HepG2 (cell line): ENCODE measurements at regions not wholly inside any gene's neighbourhood (a gene's known extent, or its start where the extent isn't known, plus 50 kb on each side); places are given as distances from the start of the nearest gene placed in this dataset.

Source experiments
- ATAC-seq: fragments of 200-7000 bp; cut with Tn5 transposase; 3 replicates; pipeline ENCODE4 v1.9.1; 2020; ENCODE audit warnings: mild to moderate bottlenecking, moderate library complexity
- BruUV-seq: library from RNA; stranded (reverse); fragments of 400-500 nt; replicated peaks from 2 replicates; lab custom pipeline; 2021; lab: Mats Ljungman, UMichigan
- CTCF ChIA-PET: fragments of 300-600 bp; formaldehyde crosslinking; extraction: SDS; loops from one replicate; lab custom pipeline; 2021; ENCODE audit warnings: low total read pairs, inconsistent platforms, low intra/inter-chr PET ratio; lab: Yijun Ruan, JAX
- POLR2A ChIA-PET: fragments of 350-600 bp; sonication (Branson Sonifier 250); formaldehyde crosslinking; loops from one replicate; lab custom pipeline; 2020; ENCODE audit warnings: antibody characterized with exemption, inconsistent platforms; lab: Yijun Ruan, JAX
- DNase-seq: peaks from one replicate; pipeline ENCODE4 v3.0.0-alpha.2; 2015; ENCODE audit warnings: low spot score
- FAIRE-seq: peaks from 3 replicates; lab custom pipeline; 2011; peaks lifted over from hg19 to GRCh38; lab: Jason Lieb, UNC
- H2AFZ ChIP-seq: one replicate; pipeline ENCODE4 v1.6.1; 2011; ENCODE audit warnings: low read length, inconsistent platforms
- H3K27ac ChIP-seq: fragments of 300-600 bp; 3 replicates; pipeline ENCODE4 v1.8.0; 2011; ENCODE audit warnings: mixed run types, mild to moderate bottlenecking, mixed read lengths, low read length, inconsistent platforms; ENCODE audit not compliant: insufficient read depth; ENCODE audit errors: extremely low read length
- H3K27me3 ChIP-seq, 2 experiments: fragments of 200-600 bp in 1 of 2; 2 replicates in 1 of 2; 3 replicates in 1 of 2; pipeline versions ENCODE4 v1.6.0 to v1.8.0; 2011; ENCODE audit warnings: low read length in 2 of 2, mild to moderate bottlenecking in 2 of 2, moderate library complexity in 2 of 2, inconsistent platforms in 1 of 2; ENCODE audit not compliant: insufficient read depth in 2 of 2, control insufficient read depth in 1 of 2
- H3K36me3 ChIP-seq, 2 experiments: fragments of 200-600 bp in 1 of 2; replicated peaks in 1 of 2; 2 replicates in 1 of 2; 3 replicates in 1 of 2; pipeline versions ENCODE4 v1.5.1 to v1.8.0; 2011; ENCODE audit warnings: low read length in 2 of 2, inconsistent platforms in 1 of 2; ENCODE audit not compliant: insufficient read depth in 2 of 2, control insufficient read depth in 1 of 2
- H3K4me1 ChIP-seq: 2 replicates; pipeline ENCODE4 v1.5.1; 2012; ENCODE audit warnings: low read length, inconsistent platforms; ENCODE audit not compliant: insufficient read depth
- H3K4me2 ChIP-seq: 2 replicates; pipeline ENCODE4 v1.6.0; 2011; ENCODE audit warnings: low read depth, low read length, inconsistent platforms
- H3K4me3 ChIP-seq, 3 experiments: fragments of 200-600 bp in 1 of 3; sonication (generic), shearing (Covaris generic) in 1 of 3; replicated peaks in 1 of 3; 2 replicates each; pipeline ENCODE4 v1.5.1; 2011 to 2016; ENCODE audit warnings: low read length in 3 of 3, inconsistent platforms in 2 of 3, low read depth in 2 of 3, mild to moderate bottlenecking in 2 of 3, control low read depth in 1 of 3, mixed read lengths in 1 of 3; ENCODE audit not compliant: insufficient read depth in 1 of 3
- H3K79me2 ChIP-seq: one replicate; pipeline ENCODE4 v1.6.1; 2011; ENCODE audit warnings: low read length, inconsistent platforms; ENCODE audit not compliant: insufficient read depth
- H3K9ac ChIP-seq: 2 replicates; pipeline ENCODE4 v1.6.0; 2011; ENCODE audit warnings: mild to moderate bottlenecking, low read depth, low read length, inconsistent platforms; ENCODE audit not compliant: insufficient read depth
- H3K9me3 ChIP-seq: 2 replicates; pipeline ENCODE4 v1.5.1; 2012; ENCODE audit warnings: mild to moderate bottlenecking, low read length
- H4K20me1 ChIP-seq: 2 replicates; pipeline ENCODE4 v1.6.0; 2011; ENCODE audit warnings: inconsistent platforms, mild to moderate bottlenecking, low read length, moderate library complexity; ENCODE audit not compliant: insufficient read depth
- HHEX ChIP-seq: IDR thresholded peaks from 2 replicates; pipeline ENCODE4 v1.6.1; 2016; ENCODE audit warnings: control low read depth
- NRL ChIP-seq: sonication (generic); formaldehyde crosslinking; IDR thresholded peaks from 2 replicates; pipeline ENCODE4 v1.5.0; 2020; ENCODE audit warnings: missing genetic modification reagents, mild to moderate bottlenecking, moderate library complexity, borderline replicate concordance
- SALL2 ChIP-seq: sonication (generic); formaldehyde crosslinking; IDR thresholded peaks from 2 replicates; pipeline ENCODE4 v1.8.1; 2023; ENCODE audit warnings: mild to moderate bottlenecking, missing genetic modification reagents, inconsistent platforms
- SMYD3 ChIP-seq: sonication (generic); formaldehyde crosslinking; IDR thresholded peaks from 2 replicates; pipeline ENCODE4 v1.8.1; 2023; ENCODE audit warnings: mild to moderate bottlenecking, missing genetic modification reagents
- ZNF235 ChIP-seq: sonication (generic); formaldehyde crosslinking; IDR thresholded peaks from 2 replicates; pipeline ENCODE4 v1.8.1; 2023; ENCODE audit warnings: mild to moderate bottlenecking, missing genetic modification reagents, borderline replicate concordance
- ZSCAN21 ChIP-seq: sonication (generic); formaldehyde crosslinking; IDR thresholded peaks from 2 replicates; pipeline ENCODE4 v1.8.0; 2022; ENCODE audit warnings: mild to moderate bottlenecking, missing genetic modification reagents, moderate library complexity, borderline replicate concordance
- WGBS: methylation state at CpG from one replicate; pipeline ENCODE4 v1.1.6; 2017; ENCODE audit warnings: low lambda C conversion rate; 5-methylcytosine and 5-hydroxymethylcytosine counted together
- in situ Hi-C: cut with HindIII; loops from 2 replicates; pipeline ENCODE4 v1.10.0; 2017; ENCODE audit warnings: low pct_unique_long_range_greater_than_20kb; ENCODE audit not compliant: extremely low pct_ligation_motif_present
- intact Hi-C: fragments of 100-400 bp; cut with micrococcal nuclease; formaldehyde crosslinking; loops from one replicate; pipeline ENCODE4 v1.10.0; 2022; ENCODE audit not compliant: unreplicated experiment
- TF ChIP-seq, protein P1 (sequence below): sonication (generic); formaldehyde crosslinking; IDR thresholded peaks from 2 replicates; pipeline ENCODE4 v1.8.0; 2023; ENCODE audit warnings: mild to moderate bottlenecking, missing genetic modification reagents
- TF ChIP-seq, protein P2 (sequence below): sonication (generic); formaldehyde crosslinking; IDR thresholded peaks from 2 replicates; pipeline ENCODE4 v1.5.0; 2020; ENCODE audit warnings: mild to moderate bottlenecking, missing genetic modification reagents
- TF ChIP-seq, protein P3 (sequence below): sonication (generic); formaldehyde crosslinking; IDR thresholded peaks from 2 replicates; pipeline ENCODE4 v1.5.1; 2020; ENCODE audit warnings: missing genetic modification reagents, mild to moderate bottlenecking, borderline replicate concordance
- TF ChIP-seq, protein P4 (sequence below): sonication (generic); formaldehyde crosslinking; IDR thresholded peaks from 2 replicates; pipeline ENCODE4 v1.5.0; 2020; ENCODE audit warnings: mild to moderate bottlenecking, missing genetic modification reagents, borderline replicate concordance
- TF ChIP-seq, protein P5 (sequence below): sonication (generic); formaldehyde crosslinking; IDR thresholded peaks from 2 replicates; pipeline ENCODE4 v1.5.0; 2020; ENCODE audit warnings: missing genetic modification reagents

DNA sequence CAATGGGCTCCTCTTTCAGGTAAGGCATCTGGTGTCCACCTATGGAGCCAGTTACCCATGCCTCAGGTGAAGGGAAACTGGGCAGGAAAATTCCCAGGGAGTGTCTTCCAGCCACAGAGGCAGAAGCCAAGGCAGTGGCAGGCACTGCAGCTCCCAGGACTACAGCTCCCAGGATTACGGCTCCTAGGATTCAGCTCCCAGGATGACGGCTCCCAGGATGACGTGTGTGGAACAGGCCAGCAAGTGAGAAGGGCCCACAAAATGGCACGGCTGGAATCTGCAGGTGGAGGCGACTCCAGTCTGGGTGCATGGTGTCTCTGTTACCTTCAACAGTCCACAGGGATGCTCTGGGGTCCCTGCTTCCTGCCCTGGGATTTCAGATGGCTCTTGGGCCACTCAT lies 92.1 kb downstream of the PTGR3 start:
- ChIA-PET CTCF (no interaction called here), POLR2A (no interaction called here)
- Histone ChIP-seq H3K27ac (no peak overlapping the region), H3K9ac (no peak overlapping the region), H3K4me2 (no peak overlapping the region), H3K4me1 (no peaks in the 10 kb centered on the region), H3K36me3 (no peaks in the 10 kb centered on the region), H3K9me3 (no peaks in the 10 kb centered on the region), H4K20me1 (no peaks in the 10 kb centered on the region), H3K27me3 (peaks cover 0 to 63% of the 10 kb centered on the region in 2 experiments; a peak in 3 of 5 replicates), H2AFZ (no peak overlapping the region), H3K4me3 (no peak overlapping the region), H3K79me2 (no peaks in the 10 kb centered on the region)
- WGBS = 0% methylated on average over 1 of the region's 5 CpGs
- intact Hi-C loops = no loop called here
- DNase-seq (no peak), FAIRE-seq (no peak), ATAC-seq (no peak; the same call in 2 of the 3 replicates)
- no TSS peak for BruUV-seq
- no peak for TF ChIP-seq SALL2
- no peak for TF ChIP-seq ZSCAN21 (CRISPR knock-in tag)
- TF ChIP-seq, protein P1, sequence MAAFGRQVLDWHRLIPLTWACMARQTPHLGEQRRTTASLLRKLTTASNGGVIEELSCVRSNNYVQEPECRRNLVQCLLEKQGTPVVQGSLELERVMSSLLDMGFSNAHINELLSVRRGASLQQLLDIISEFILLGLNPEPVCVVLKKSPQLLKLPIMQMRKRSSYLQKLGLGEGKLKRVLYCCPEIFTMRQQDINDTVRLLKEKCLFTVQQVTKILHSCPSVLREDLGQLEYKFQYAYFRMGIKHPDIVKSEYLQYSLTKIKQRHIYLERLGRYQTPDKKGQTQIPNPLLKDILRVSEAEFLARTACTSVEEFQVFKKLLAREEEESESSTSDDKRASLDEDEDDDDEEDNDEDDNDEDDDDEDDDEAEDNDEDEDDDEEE (CRISPR knock-in tag) = no peak
- TF ChIP-seq ZNF235 (CRISPR knock-in tag) = no peak
- TF ChIP-seq SMYD3 (CRISPR knock-in tag) = no peak
- TF ChIP-seq, protein P2, sequence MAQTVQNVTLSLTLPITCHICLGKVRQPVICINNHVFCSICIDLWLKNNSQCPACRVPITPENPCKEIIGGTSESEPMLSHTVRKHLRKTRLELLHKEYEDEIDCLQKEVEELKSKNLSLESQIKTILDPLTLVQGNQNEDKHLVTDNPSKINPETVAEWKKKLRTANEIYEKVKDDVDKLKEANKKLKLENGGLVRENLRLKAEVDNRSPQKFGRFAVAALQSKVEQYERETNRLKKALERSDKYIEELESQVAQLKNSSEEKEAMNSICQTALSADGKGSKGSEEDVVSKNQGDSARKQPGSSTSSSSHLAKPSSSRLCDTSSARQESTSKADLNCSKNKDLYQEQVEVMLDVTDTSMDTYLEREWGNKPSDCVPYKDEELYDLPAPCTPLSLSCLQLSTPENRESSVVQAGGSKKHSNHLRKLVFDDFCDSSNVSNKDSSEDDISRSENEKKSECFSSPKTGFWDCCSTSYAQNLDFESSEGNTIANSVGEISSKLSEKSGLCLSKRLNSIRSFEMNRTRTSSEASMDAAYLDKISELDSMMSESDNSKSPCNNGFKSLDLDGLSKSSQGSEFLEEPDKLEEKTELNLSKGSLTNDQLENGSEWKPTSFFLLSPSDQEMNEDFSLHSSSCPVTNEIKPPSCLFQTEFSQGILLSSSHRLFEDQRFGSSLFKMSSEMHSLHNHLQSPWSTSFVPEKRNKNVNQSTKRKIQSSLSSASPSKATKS (CRISPR knock-in tag) = no peak
- TF ChIP-seq, protein P3, sequence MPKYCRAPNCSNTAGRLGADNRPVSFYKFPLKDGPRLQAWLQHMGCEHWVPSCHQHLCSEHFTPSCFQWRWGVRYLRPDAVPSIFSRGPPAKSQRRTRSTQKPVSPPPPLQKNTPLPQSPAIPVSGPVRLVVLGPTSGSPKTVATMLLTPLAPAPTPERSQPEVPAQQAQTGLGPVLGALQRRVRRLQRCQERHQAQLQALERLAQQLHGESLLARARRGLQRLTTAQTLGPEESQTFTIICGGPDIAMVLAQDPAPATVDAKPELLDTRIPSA (CRISPR knock-in tag) = no peak
- no peak for TF ChIP-seq HHEX (CRISPR knock-in tag)
- no peak for TF ChIP-seq NRL (CRISPR knock-in tag)
- TF ChIP-seq, protein P4, sequence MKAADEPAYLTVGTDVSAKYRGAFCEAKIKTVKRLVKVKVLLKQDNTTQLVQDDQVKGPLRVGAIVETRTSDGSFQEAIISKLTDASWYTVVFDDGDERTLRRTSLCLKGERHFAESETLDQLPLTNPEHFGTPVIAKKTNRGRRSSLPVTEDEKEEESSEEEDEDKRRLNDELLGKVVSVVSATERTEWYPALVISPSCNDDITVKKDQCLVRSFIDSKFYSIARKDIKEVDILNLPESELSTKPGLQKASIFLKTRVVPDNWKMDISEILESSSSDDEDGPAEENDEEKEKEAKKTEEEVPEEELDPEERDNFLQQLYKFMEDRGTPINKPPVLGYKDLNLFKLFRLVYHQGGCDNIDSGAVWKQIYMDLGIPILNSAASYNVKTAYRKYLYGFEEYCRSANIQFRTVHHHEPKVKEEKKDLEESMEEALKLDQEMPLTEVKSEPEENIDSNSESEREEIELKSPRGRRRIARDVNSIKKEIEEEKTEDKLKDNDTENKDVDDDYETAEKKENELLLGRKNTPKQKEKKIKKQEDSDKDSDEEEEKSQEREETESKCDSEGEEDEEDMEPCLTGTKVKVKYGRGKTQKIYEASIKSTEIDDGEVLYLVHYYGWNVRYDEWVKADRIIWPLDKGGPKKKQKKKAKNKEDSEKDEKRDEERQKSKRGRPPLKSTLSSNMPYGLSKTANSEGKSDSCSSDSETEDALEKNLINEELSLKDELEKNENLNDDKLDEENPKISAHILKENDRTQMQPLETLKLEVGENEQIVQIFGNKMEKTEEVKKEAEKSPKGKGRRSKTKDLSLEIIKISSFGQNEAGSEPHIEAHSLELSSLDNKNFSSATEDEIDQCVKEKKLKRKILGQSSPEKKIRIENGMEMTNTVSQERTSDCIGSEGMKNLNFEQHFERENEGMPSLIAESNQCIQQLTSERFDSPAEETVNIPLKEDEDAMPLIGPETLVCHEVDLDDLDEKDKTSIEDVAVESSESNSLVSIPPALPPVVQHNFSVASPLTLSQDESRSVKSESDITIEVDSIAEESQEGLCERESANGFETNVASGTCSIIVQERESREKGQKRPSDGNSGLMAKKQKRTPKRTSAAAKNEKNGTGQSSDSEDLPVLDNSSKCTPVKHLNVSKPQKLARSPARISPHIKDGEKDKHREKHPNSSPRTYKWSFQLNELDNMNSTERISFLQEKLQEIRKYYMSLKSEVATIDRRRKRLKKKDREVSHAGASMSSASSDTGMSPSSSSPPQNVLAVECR = no peak
- TF ChIP-seq, protein P5, sequence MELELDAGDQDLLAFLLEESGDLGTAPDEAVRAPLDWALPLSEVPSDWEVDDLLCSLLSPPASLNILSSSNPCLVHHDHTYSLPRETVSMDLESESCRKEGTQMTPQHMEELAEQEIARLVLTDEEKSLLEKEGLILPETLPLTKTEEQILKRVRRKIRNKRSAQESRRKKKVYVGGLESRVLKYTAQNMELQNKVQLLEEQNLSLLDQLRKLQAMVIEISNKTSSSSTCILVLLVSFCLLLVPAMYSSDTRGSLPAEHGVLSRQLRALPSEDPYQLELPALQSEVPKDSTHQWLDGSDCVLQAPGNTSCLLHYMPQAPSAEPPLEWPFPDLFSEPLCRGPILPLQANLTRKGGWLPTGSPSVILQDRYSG (CRISPR knock-in tag) = no peak
- in situ Hi-C loops = no loop called here
